Activated CD4-positive, alpha-beta T cell treated with anti-CD3 and anti-CD28 coated beads for 36 hours (primary cell): ENCODE measurements at regions not wholly inside any gene's neighbourhood (a gene's known extent, or its start where the extent isn't known, plus 50 kb on each side); places are given as distances from the start of the nearest gene placed in this dataset.

ENCODE experiments used
- ATAC-seq: fragments of 200-7000 bp; cut with Tn5 transposase; one replicate; pipeline ENCODE4 v1.10.0; 2021; ENCODE audit warnings: mild to moderate bottlenecking, moderate library complexity
- CTCF ChIA-PET: fragments of 350-600 bp; sonication (Branson Sonifier 250); formaldehyde crosslinking; loops from one replicate; lab custom pipeline; 2021; ENCODE audit warnings: antibody characterized with exemption; lab: Charles Lee
- POLR2A ChIA-PET: fragments of 350-600 bp; sonication (Branson Sonifier 250); formaldehyde crosslinking; loops from one replicate; lab custom pipeline; 2021; ENCODE audit warnings: antibody characterized with exemption, inconsistent platforms; lab: Charles Lee
- DNase-seq: peaks from one replicate; pipeline ENCODE4 v3.0.0-alpha.2; 2020
- H3K27ac Mint-ChIP-seq: one replicate; pipeline ENCODE4 v1.8.0; 2021; ENCODE audit warnings: mixed read lengths
- H3K27me3 Mint-ChIP-seq: one replicate; pipeline ENCODE4 v1.8.0; 2021; ENCODE audit warnings: mixed read lengths
- H3K36me3 Mint-ChIP-seq: one replicate; pipeline ENCODE4 v1.8.0; 2021; ENCODE audit warnings: low read depth, mixed read lengths
- H3K4me1 Mint-ChIP-seq: one replicate; pipeline ENCODE4 v1.8.0; 2021; ENCODE audit warnings: mixed read lengths
- H3K4me3 Mint-ChIP-seq: one replicate; pipeline ENCODE4 v1.8.0; 2021; ENCODE audit warnings: mild to moderate bottlenecking, moderate library complexity, mixed read lengths
- H3K9me3 Mint-ChIP-seq: one replicate; pipeline ENCODE4 v1.8.0; 2021; ENCODE audit warnings: low read depth, mixed read lengths
- intact Hi-C, 2 experiments: fragments of 100-400 bp; cut with DNase I in 1 of 2; cut with micrococcal nuclease in 1 of 2; formaldehyde crosslinking; loops; one replicate each; pipeline versions ENCODE4 v1.14.2 to v1.15.1; 2022 to 2024; cut with DNase I, micrococcal nuclease

GRCh38 chr9:16074963-16075362 is 522.1 kb downstream of the CCDC171 start:
- H3K27me3 Mint-ChIP-seq = no peaks in the 10 kb centered on the region
- H3K9me3 Mint-ChIP-seq = no peaks in the 10 kb centered on the region
- no peak overlapping the region for H3K4me3 Mint-ChIP-seq
- ChIA-PET CTCF (no interaction called here), POLR2A (no interaction called here)
- intact Hi-C loops = no loop called here
- H3K27ac Mint-ChIP-seq = no peak overlapping the region
- no peaks in the 10 kb centered on the region for H3K36me3 Mint-ChIP-seq
- no peaks in the 10 kb centered on the region for H3K4me1 Mint-ChIP-seq
- DNase-seq (no peak), ATAC-seq (no peak)

DNA sequence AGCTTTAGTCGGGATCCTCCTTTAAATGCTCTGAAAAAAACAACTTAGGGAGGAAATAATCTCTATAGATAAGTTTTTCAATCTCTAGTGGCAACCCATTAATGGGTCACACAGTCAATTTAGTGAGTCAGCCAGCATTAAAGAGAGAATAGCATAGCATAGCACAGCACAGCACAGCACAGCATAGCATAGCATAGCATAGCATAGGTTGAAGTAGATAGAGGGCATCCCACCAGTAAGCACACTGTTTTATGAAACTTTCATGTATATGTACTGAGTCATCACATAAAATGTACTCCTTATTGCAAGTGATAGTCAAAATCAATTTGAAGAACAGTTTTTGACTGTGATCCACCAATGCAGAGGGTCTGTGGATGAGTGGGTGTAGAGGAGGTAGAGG is 522.9 kb downstream of the CCDC171 start:
- no peaks in the 10 kb centered on the region for H3K4me1 Mint-ChIP-seq
- CTCF ChIA-PET = interaction anchor here (0.5 kb wide), 1 partner anchor 352 kb away, joined by 3 read pairs; no protein-coding TSS in a partner anchor

GRCh38 chr9:16076511-16076910 is 523.7 kb downstream of the CCDC171 start:
- H3K4me1 Mint-ChIP-seq = no peaks in the 10 kb centered on the region
- H3K27ac Mint-ChIP-seq = no peak overlapping the region
- no peaks in the 10 kb centered on the region for H3K36me3 Mint-ChIP-seq
- DNase-seq = no peak
- no peaks in the 10 kb centered on the region for H3K9me3 Mint-ChIP-seq
- POLR2A ChIA-PET = no interaction called here
- intact Hi-C loops = no loop called here
- no peak for ATAC-seq
- H3K4me3 Mint-ChIP-seq = no peak overlapping the region
- CTCF ChIA-PET = no interaction called here
- no peaks in the 10 kb centered on the region for H3K27me3 Mint-ChIP-seq

More for the DNA sequence above, 522.9 kb downstream of the CCDC171 start:
- DNase-seq (no peak), ATAC-seq (no peak)
- Mint-ChIP-seq H3K4me3 (no peak overlapping the region), H3K27me3 (no peaks in the 10 kb centered on the region), H3K36me3 (no peaks in the 10 kb centered on the region), H3K27ac (no peak overlapping the region), H3K9me3 (no peaks in the 10 kb centered on the region)
- POLR2A ChIA-PET = no interaction called here
- intact Hi-C loops = no loop called here

DNA sequence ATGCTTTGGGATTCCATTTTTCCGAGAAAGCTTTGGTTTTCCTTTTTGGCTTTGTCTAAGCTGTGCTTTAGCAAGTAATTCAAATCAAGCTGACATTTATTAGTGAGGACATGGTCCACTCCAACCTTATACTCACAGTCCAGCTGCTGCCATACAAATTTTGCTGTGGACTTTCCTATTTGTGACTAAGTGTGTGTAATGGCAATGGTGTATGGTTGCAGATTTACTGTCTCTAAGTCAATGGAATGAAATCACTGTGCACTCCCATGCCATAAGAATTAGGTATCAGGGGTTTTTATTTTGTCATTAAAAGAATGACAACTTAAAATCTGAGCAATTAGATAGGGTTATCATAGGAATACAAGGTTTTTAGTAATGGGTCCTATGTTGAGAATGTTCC is 530.0 kb downstream of the CCDC171 start:
- Mint-ChIP-seq H3K4me3 (no peak overlapping the region), H3K36me3 (no peaks in the 10 kb centered on the region), H3K27me3 (no peaks in the 10 kb centered on the region), H3K27ac (no peak overlapping the region), H3K4me1 (no peaks in the 10 kb centered on the region), H3K9me3 (peaks cover 4% of the 10 kb centered on the region)
- ChIA-PET POLR2A (no interaction called here), CTCF (interaction anchor here (0.8 kb wide), 1 partner anchor 1823 kb away, joined by 3 read pairs; no protein-coding TSS in a partner anchor)
- DNase-seq (no peak), ATAC-seq (no peak)
- intact Hi-C loops = loop anchor here in 1 of 2 experiments (5.0 kb wide), 1 partner anchor 40 kb away; no protein-coding TSS in a partner anchor

DNA sequence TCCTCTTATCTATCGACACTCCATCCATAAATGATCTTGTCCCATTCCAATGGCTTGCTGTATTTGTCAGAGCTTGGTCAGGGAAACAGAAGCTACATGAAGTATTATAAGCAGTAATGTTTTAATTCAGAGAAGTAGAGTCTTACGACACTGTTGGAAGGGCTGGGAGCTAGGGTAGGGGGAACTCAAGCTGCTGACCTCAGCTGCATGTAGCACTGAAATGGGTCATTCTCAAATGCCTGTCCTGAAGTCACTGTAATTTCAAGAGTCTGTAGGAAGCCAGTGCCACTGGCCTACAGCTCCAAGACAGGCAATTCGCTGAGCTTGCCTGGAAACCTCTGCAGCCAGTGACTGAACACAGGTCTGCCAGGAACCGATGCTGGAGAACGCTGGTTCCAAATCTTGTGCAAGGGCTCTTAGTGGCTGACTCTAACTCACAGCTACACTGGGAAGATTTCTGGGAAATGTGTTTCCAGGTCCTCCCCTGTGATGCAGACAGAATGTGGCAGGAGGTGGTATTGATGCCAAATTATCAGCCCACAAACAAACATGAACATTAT is 532.4 kb downstream of the CCDC171 start:
- Mint-ChIP-seq H3K9me3 (peaks cover 8% of the 10 kb centered on the region), H3K27ac (no peak overlapping the region), H3K27me3 (no peaks in the 10 kb centered on the region), H3K4me3 (no peak overlapping the region), H3K4me1 (no peaks in the 10 kb centered on the region), H3K36me3 (no peaks in the 10 kb centered on the region)
- intact Hi-C loops = no loop called here
- no peak for ATAC-seq
- no peak for DNase-seq
- ChIA-PET CTCF (no interaction called here), POLR2A (no interaction called here)

DNA sequence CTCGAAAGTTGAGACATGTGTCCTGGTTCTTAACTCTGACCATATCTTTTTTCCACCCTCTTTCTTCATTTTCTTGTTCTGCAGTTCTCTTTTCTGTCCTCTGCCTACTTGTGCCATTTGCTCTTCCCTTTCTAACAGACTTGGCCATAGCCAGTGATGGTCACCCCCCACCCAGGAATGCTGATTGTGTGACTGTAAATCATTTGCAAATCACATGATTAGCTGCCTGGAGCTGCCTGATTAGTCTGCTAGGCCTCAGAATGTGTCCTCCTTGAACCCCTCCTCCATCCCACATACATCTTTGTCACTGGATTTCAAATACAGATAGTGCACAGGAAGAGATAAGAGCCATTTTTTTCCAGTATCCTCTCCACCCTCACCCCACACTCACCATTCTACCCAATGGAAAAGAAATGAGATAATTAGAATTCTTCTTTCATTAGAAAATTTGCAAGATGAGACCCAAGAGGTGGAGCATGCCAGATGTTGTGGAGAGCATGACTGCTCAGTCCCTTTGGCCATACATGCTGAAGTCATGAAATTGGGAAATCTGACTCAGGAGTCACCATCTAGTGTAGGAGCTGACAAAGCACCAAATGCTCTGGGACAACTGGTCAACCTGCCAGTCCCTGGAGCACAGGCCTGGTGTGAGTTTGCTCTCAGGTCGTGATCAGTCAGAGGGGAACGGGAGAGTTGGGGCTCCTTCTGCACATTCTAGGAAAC is 538.2 kb downstream of the CCDC171 start:
- intact Hi-C loops = no loop called here
- Mint-ChIP-seq H3K27ac (no peak overlapping the region), H3K27me3 (peaks cover 2% of the 10 kb centered on the region), H3K4me1 (no peaks in the 10 kb centered on the region), H3K9me3 (peaks cover 10% of the 10 kb centered on the region), H3K4me3 (no peak overlapping the region), H3K36me3 (no peaks in the 10 kb centered on the region)
- POLR2A ChIA-PET = no interaction called here
- CTCF ChIA-PET = no interaction called here
- ATAC-seq = no peak
- no peak for DNase-seq

- no peak for ATAC-seq
- no peak overlapping the region for H3K27ac Mint-ChIP-seq
- POLR2A ChIA-PET = no interaction called here
Measured at GRCh38 chr9:16092142-16093091, 539.6 kb downstream of the CCDC171 start.

GRCh38 chr9:16098306-16098705 is 545.5 kb downstream of the CCDC171 start:
- CTCF ChIA-PET = no interaction called here
- Mint-ChIP-seq H3K27ac (no peak overlapping the region), H3K4me3 (no peak overlapping the region), H3K27me3 (peaks cover 5% of the 10 kb centered on the region), H3K9me3 (peaks cover 3% of the 10 kb centered on the region), H3K4me1 (no peaks in the 10 kb centered on the region), H3K36me3 (no peaks in the 10 kb centered on the region)
- no peak for DNase-seq
- POLR2A ChIA-PET = interaction anchor here (0.5 kb wide), 1 partner anchor 60 kb away, joined by 3 read pairs; no protein-coding TSS in a partner anchor
- intact Hi-C loops = no loop called here
- no peak for ATAC-seq

More at GRCh38 chr9:16092142-16093091, 539.6 kb downstream of the CCDC171 start:
- intact Hi-C loops = no loop called here
- no peak for DNase-seq
- Mint-ChIP-seq H3K4me1 (no peaks in the 10 kb centered on the region), H3K4me3 (no peak overlapping the region), H3K27me3 (peaks cover 5% of the 10 kb centered on the region), H3K36me3 (no peaks in the 10 kb centered on the region), H3K9me3 (peaks cover 6% of the 10 kb centered on the region)
- CTCF ChIA-PET = interaction anchor here (0.6 kb wide), 1 partner anchor 83 kb away, joined by 3 read pairs; no protein-coding TSS in a partner anchor

- H3K36me3 Mint-ChIP-seq = no peaks in the 10 kb centered on the region
- H3K27me3 Mint-ChIP-seq = peaks cover 5% of the 10 kb centered on the region
- intact Hi-C loops = no loop called here
- DNase-seq (no peak), ATAC-seq (no peak)
- H3K9me3 Mint-ChIP-seq = peaks cover 3% of the 10 kb centered on the region
- ChIA-PET CTCF (interaction anchor here (0.8 kb wide), 1 partner anchor 56 kb away, joined by 3 read pairs; no protein-coding TSS in a partner anchor), POLR2A (no interaction called here)
- no peak overlapping the region for H3K27ac Mint-ChIP-seq
- H3K4me1 Mint-ChIP-seq = no peaks in the 10 kb centered on the region
- no peak overlapping the region for H3K4me3 Mint-ChIP-seq
Measured at GRCh38 chr9:16099732-16100536, 547.1 kb downstream of the CCDC171 start.

DNA sequence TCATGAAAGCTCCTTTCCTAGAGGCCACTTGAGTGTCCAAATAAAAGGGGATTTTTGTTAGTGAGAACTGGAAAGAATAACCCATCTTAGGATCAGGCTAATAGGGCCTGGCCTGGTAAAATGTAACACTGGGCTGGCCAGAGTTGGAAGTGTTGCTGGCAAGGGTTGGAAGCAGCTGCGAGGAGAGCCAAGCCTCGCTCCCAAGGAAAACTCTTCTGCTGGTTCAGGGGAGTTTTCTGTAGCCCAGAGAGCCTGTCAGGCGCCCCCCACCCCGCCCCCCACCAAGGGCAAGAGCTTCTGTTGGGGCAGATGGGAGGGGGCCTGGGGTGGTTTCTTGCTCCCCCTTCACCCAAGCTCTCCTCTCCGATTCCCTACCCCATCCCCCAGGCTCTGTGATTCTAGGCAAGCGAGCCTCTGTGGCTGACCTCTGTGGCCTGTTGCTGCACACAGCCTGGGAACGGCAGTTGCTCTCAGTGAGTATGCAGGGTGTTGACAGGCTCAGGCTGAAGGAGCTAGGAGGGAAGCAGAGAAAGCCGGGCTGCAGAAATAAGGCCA is 547.8 kb downstream of the CCDC171 start:
- DNase-seq (no peak), ATAC-seq (no peak)
- intact Hi-C loops = no loop called here
- CTCF ChIA-PET = interaction anchor here (0.8 kb wide), 1 partner anchor 55 kb away, joined by 3 read pairs; no protein-coding TSS in a partner anchor
- Mint-ChIP-seq H3K27ac (no peak overlapping the region), H3K36me3 (no peaks in the 10 kb centered on the region), H3K27me3 (peaks cover 3% of the 10 kb centered on the region), H3K9me3 (no peaks in the 10 kb centered on the region), H3K4me1 (no peaks in the 10 kb centered on the region), H3K4me3 (no peak overlapping the region)
- POLR2A ChIA-PET = no interaction called here
